HG03460 (cell line): ENCODE measurements at regions not wholly inside any gene's neighbourhood (a gene's known extent, or its start where the extent isn't known, plus 50 kb on each side); places are given as distances from the start of the nearest gene placed in this dataset.

Experiments
- ATAC-seq: cut with Tn5 transposase; IDR thresholded peaks from one replicate; pipeline ENCODE4 v1.9.1; 2021; ENCODE audit not compliant: unreplicated experiment

- no peak for ATAC-seq
These were observed 215.7 kb downstream of the CDC5L start for GRCh38 chr6:44603044-44603686.

DNA sequence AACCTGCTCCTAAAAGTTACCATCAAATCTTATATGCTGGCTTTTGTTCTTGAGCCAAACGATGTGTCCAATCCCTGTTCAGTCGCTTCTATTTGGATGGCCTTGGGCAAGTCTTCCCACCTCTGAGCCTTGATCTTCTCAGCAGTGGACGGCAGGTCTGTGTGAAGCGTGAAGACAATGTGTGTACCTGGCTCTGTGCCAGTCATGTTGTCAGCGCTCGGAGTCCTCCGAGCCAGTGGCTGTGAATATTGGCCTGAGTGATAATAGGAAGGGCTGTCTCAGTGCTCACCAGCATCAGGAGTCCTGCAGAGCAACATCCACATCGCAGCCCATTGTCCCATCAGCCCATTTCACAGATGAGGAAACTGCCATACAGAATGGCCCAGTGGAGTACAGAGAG is 219.0 kb downstream of the CDC5L start:
- ATAC-seq, result no peak

DNA sequence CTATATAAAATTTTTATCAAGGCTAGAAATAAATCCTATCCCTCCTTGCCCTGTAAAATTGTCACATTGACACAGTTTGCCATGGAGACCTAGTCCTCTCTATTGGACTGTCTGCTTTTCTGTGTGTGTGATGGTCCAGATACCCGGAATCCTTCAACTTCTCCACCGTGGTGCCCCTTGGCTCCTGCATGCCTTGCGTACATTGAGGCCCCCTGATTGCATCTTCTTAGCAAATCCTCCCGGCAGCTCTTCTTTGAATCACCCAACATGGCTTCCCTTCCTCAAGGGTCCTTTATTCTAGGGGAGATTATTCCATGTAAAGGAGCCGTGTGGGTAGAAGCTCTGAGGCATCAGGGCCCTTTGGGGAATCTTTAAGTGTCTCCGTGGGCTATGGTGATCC is 219.5 kb downstream of the CDC5L start:
- no peak for ATAC-seq

- no peak for ATAC-seq
These were observed 220.7 kb downstream of the CDC5L start for GRCh38 chr6:44608175-44608574.

DNA sequence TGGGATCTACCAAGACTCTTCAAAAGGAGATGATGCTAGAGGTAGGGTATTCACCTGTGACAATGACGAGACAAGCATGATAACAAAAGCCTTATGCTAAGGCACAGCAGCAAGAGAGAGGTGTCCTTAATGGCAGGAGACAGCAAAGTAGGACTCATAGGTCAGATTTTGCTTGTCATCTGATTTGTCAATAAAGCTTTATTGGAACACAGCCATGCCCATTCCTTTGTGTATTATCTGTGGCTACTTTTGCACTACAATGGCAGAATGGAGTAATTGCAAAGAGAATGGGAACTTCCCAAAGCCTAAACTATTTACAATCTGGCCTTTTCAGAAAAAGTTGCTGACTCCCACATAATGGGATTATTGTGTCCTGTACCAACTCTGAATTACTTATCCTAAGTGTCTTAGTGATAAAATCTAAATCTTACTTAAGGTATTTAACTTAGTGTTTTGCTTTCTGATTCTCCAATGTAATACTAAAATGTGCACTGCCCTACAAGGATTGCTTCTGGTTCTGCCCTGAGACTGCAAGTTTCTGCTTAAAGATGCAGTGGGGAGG is 221.6 kb downstream of the CDC5L start:
- no peak for ATAC-seq

GRCh38 chr6:44614396-44614795 is 226.9 kb downstream of the CDC5L start:
- ATAC-seq, result no peak

- no peak for ATAC-seq
These were observed 228.1 kb downstream of the CDC5L start for GRCh38 chr6:44615621-44616020.

- no peak for ATAC-seq
These were observed 229.9 kb downstream of the CDC5L start for GRCh38 chr6:44617416-44617815.

DNA sequence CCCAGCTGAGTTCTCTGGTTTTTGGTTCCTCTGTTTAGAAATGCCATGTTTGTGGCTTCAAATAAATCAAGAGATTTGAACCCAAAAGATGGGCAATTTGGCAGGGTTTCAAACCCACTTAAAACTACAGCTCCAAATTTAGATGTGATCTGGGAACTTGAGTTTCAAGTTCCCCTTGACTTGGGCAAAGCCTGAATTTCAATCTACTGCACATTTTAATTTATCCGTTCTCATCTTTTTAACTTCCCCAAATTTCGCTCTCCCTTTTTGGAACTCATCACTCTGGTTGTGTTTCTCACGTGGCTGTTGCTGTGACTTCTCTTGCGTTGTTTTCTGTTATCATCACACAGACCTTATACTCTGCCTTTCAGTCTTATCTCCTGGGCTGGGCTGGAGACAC is 230.9 kb downstream of the CDC5L start:
- ATAC-seq, result no peak

GRCh38 chr6:44620922-44621321 is 233.4 kb downstream of the CDC5L start:
- no peak for ATAC-seq

- ATAC-seq, result no peak
These were observed 234.3 kb downstream of the CDC5L start for GRCh38 chr6:44621846-44622245.

- ATAC-seq, result no peak
These were observed 235.0 kb downstream of the CDC5L start for GRCh38 chr6:44622555-44622954.

- no peak for ATAC-seq
These were observed 235.4 kb downstream of the CDC5L start for GRCh38 chr6:44622956-44623355.

DNA sequence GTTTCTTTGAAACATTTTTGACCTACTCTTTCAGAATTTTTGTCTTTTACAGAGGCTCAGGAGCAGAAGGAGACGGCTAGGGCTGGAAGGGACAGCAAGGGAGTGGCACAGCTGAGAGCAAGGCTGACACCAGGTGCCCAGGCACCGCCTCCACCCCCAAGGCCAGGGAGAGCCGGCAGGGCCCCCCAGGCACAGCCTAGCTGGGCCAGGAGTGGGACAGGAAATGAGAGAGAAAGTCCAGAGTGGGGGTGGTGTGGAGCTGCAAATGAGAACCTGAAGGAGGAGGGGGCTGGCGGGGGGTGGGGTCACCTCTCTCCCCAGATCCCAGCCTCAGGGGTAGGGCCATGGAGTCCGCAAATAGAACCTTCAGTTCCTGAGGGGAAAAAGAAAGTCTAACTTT is 236.7 kb downstream of the CDC5L start:
- no peak for ATAC-seq

GRCh38 chr6:44624936-44625573 is 237.5 kb downstream of the CDC5L start:
- no peak for ATAC-seq

DNA sequence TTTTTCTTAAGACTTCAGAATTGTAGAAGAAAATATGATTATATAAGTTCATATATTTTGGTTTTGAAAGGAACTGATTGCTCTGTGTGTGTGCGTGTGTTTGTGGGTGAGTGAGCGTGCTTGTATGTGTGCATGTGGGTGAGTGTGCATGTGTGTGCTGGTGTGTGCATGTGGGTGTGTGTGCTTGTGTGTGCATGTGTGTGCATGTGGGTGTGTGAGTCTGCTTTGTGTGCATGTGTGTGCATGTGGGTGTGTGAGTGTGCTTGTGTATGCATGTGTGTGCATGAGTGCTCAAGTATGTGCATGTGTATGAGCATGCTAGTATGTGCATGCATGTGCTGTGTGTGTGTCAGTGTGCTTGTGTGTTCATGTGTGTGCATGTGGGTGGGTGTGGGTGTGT is 238.5 kb downstream of the CDC5L start:
- no peak for ATAC-seq

DNA sequence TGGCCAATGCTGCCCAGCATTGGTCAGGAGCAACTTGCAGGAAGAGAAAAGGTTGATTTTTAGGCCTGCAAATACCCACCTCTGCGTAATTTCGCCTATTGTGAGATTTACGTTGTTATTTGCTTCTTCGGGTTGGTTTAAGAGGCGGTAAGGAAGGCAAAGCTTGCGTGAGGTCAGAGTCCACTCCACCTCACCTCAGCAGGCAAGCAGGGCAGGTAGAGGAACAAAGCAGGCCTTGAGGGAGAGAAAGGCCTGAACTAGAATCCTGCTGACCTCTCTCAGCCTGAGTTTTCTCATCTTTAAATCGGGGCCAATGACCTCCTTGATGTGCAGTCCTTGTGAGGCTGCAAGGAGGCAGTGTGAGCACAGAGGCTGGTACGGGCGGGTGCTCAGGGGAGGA is 239.1 kb downstream of the CDC5L start:
- ATAC-seq, result no peak

- ATAC-seq, result no peak
These were observed 239.8 kb downstream of the CDC5L start for GRCh38 chr6:44627091-44627882.

GRCh38 chr6:44627883-44628271 is 240.4 kb downstream of the CDC5L start:
- no peak for ATAC-seq

GRCh38 chr6:44628347-44628746 is 240.8 kb downstream of the CDC5L start:
- no peak for ATAC-seq

GRCh38 chr6:44629636-44630035 is 242.1 kb downstream of the CDC5L start:
- no peak for ATAC-seq
